Right kidney (tissue), 1 donor: ENCODE measurements at regions not wholly inside any gene's neighbourhood (a gene's known extent, or its start where the extent isn't known, plus 50 kb on each side); places are given as distances from the start of the nearest gene placed in this dataset.

Experiments
- DNase-seq: peaks from one replicate; pipeline ENCODE4 v3.0.0-alpha.2; 2016

DNA sequence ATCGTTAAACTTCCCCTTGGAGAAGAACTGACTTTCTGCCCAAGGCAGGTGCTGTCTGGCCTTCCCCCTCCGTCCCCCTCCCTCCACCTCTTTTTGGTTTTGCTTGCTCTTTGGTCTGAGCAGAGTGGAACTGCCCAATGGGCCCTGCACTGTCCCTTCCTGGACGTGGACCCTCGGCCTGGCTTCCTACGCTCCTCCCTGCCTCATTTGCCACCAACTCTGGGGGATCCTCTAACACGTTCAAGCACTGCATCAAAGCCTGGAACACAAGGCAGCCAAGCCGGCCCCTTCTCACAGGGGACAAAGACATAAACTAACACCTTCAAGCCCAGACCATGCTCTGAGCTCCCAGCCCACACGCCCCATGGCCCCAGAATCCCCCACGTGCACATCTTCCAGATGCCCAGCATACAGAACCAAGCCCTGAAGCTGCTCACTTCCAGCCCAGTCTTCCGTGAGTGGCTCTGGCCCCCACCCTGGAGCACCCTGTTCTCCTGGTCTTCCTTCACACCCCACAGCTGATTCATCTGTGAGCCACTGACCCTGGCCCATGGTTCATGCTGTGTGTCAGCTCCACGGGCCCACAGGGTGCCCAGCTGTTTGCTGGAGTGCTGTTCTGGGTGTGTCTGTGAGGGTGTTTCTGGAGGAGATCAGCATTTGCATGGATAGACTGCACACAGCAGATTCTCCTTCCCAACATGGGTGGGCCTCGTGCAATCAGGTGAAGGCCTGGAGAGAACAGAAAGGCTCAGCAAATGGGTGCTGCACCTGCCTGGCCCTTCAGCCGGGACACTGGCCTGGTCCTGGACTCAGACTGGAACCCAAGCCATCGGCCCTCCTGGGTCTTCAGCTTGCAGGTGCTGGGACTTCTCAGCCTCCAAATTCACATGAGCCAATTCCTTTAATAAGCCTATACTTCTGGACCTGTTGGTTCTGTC is 247.1 kb upstream of the SALL3 start:
- DNase-seq, result no peak

DNA sequence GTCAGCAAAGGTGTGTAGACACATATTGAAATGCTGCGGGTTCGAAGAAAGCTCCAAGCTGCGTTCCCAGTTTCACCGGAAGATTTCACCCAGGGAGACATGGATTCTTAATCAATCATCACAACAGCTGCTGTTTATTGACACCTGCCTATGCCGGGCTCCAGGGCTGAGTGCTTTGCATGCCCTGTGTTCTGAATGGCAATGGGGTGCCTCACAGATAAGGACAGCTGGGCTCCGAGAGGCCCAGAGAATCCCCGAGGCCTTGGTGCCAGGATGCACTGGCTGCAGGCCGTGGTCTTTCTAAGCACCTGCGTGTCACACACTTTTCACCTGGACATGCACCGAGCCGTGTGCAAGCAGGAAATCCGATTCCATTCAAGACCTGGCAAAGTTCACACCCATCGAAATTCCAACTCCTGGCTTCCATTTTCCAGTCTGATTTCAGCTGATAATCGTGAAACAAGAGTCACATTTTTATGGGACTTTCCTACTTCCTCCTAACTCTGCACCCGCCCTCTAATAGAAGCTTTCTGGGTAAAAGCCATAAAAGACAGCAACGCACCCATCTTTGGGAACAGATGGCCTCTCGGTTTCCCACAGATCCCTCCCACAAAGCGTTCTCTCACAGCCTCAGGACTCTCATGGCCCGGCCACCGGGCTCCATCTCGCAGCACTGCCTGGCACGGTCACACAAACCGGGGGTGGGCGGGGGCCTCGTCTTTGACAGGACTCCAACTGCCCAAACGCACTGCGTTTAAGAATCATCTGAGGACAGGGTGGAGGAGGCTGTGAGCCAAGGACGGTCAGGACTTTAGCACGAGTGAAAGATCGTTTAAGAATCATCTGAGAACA is 245.6 kb upstream of the SALL3 start:
- DNase-seq, result no peak

GRCh38 chr18:78734614-78734945 is 245.0 kb upstream of the SALL3 start:
- DNase-seq, result no peak

DNA sequence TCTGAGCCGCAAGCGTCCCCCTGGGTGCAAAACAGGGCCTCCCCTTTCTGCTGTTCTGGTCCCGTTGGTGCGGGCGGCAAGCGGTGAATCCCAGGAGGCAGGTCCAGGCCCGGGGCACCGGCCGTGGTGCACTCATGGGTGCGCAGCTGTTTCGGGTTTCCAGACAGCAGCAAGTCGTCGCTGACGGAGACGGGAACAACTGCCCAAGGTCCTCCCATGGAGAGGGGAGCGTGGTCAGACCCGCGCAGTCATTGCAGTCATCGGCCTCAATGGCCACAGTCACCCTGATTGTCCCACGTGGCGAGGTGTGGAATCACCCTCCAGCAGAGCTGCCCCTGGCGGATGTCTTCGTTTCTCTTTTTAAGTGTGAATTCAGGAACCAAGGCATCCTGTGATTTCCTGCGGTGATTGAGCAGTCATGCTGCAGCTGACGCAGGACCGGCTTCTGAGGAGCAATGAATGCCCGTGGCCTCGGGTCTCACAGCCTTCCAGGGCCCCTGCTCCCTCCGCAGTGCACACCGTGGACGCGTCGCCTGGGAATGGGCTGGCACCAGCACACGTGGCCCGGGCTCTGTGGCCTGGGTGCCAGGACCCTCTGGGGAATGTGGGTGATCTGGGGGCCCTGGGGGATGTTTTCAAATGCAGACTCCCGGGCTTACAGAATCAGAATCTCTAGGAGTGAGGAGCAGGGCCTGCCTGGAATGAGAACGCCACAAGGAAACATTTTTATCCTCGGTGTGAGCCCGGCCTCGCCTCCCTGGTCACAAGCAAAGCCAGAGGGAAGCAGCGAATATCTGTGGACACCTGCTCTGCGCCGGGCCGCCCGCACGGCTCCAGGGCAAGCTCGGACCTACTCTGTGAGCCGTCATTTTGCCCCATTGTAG is 244.2 kb upstream of the SALL3 start:
- DNase-seq, result no peak

DNA sequence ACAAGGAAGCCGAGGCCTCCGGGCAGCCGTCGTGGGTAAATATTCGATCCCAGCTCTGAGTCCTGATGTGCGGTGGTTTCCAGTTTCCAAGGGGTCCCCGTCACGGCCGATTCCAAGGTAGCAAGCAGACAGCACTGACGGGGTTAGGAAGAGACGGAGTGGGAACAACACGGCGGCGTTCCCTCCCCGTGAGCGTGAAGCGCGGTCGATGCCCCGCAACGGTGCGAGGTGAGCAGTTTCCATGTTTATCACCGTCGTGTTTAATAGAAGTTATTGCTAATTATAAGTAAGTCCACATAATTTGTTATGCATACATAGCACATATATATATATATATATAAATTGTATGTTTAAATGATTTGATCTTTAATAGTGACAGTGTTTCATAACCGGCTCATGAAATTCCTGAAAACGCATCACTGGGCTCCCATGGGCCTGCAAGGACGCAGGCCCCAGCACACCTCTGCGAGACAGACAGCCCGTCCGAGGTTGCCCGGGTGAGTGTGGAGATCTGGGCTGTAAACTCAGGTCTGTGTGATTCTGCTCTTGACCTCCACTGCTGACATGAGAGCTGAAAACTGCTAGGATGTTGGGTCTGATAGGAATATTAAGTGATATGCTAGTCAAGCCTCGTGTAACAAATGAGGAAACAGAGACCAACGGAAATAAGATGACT is 243.5 kb upstream of the SALL3 start:
- no peak for DNase-seq

- no peak for DNase-seq
Observed at GRCh38 chr18:78737006-78737915, 242.4 kb upstream of the SALL3 start.

DNA sequence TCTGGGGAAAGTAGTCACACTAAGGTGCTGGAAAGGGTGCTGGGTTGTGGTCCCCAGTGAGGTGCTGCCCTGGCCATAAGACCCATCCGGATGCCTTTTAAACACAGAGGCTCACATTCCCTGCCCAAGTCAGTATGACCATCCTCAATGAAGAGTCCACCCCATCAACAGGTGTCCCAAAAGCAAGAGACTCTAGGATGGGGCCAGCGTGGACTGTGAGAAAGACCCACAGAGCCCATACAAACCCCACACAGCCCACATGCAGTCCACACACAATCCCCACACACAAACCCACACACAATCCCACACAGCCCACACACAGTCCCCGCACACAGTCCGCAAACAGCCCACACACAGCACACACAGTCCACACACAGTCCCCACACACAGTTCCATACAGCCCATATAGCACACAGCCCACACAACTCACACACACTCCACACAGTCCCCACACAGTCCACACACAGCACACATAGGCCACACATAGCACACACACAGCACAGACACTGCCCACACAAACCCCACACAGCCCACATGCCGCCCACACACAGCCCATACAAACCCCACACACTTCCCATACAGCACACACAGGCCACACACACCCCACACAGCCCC is 241.4 kb upstream of the SALL3 start:
- DNase-seq, result no peak

DNA sequence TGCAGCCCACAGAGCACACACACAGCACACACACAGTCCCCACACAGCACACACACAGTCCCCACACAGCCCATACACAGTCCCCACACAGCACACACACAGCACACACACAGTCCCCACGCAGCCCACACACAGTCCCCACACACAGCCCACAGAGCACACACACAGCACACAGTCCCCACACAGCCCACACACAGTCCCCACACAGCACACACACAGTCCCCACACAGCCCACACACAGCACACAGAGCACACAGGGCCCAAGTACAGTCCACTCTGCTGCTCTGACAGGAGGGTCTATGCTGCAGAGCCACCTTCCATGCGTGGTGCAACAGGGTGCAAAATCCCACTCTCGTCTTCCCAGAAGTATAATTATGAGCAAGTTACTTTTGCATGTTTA is 240.5 kb upstream of the SALL3 start:
- no peak for DNase-seq

DNA sequence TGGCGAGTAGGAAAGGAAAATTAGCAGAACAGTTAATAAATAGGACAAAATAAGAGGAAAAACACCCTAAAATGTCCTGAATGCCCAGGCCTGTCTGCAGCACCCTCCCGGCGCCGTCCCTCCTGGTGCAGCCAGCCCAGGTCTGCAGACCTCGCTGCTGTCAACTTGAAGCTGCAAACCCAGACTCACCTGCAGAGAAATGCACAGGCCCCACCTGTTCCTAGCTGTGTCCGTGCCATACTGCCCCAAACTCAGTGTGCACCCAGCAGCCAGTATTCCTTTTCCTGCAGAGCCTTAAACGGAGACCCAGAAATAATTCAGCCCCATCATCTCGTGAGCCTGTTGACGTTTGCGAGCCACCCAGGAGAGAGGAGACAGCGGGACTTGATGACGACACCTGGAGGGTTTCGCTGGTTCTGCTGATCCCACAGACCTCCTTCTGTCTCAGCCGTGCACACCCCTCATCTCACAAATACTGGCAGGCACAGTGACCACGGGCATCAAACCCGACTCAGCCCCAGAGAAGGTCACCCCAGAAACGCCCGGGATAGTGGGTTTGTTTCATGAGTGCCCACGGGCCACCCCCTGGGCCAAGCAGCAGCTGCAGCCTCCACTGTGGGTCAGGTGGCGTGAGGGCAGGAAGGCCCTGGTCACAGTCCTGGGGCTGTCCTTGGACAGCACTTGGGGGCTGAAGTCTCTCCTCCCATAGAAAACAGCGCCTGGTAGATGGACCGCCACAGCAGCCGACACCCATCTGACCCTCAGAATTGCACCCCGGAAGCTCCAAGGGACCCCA is 239.5 kb upstream of the SALL3 start:
- DNase-seq, result no peak

DNA sequence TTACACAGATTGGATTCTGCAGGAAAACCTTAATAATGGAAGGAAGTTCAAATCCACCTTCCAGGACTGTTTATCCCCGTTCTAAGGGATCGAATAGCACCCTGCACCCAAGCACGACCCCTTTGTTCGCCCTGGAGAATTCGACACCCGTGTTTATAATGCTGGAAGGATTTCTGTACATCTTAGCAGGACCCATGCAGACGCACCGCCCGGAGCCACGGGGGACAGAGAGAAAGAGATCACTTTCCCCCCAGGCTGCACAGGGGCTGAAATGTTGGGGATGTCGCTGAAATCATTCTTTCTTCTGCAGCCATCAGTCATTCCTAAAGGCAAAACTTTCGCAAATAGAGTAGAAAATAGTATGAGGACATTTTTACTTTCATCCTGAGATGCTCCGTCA is 238.7 kb upstream of the SALL3 start:
- DNase-seq, result no peak

GRCh38 chr18:78741381-78742217 is 238.0 kb upstream of the SALL3 start:
- no peak for DNase-seq

DNA sequence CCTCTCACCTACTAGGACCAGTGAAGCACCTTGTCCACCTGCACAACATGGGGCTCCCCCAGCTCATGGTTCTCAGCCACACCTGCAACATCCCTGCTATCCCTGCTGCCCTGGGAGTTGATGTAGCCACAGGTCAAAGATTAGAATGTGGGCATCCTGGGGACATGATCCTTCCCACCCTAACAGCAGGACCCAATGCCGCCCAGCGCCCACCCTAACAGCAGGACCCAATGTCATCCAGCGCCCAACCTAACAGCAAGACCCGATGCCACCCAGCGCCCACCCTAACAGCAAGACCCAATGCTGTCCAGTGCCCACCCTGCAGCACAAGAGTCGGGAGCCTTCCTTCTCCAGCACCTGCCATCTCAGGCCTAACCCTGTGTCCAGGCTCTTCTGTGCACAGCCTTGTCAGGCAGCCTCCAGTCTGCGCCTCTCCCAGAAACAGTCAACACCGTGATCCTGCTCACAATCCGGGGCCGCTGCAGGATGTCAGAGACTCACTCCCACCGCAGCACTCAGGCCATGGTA is 237.3 kb upstream of the SALL3 start:
- DNase-seq, result no peak

DNA sequence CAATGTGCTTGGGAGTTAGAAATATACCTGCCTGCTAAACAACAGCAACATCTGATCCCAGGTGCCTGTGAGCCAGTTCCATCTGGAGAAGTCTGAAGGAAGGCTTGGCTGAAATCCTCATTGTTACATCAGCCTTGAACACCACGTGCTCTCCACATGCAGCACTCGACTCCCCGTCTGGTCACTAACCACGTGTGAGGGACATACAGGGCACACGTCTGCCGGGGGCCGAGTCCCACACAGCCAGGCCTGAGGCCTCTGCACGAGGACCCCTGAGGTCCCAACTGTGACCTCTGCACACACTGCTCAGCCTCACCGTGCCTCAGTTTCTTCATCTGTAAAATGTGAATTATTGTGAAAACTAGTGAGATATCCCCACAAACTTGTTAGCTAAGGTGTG is 236.5 kb upstream of the SALL3 start:
- no peak for DNase-seq

DNA sequence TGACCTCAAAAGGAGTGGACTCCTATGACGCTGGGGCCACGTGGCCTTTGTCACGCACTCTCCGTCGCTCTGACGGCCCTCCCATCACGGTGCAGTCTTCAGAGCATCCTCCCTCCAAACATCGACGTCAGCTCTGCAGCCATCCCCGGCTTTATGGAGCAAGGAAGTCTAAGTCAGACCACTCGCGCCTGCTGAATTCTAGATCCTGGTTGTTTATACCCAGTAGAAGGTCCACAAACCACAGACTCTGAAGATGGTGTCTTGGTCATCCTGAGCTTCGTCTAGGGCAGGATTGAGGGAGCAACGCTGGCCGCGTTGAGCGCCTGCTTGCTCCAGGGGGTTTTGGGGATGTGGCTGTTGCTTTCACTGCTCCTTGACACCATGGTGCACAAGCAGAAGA is 228.0 kb upstream of the SALL3 start:
- no peak for DNase-seq

DNA sequence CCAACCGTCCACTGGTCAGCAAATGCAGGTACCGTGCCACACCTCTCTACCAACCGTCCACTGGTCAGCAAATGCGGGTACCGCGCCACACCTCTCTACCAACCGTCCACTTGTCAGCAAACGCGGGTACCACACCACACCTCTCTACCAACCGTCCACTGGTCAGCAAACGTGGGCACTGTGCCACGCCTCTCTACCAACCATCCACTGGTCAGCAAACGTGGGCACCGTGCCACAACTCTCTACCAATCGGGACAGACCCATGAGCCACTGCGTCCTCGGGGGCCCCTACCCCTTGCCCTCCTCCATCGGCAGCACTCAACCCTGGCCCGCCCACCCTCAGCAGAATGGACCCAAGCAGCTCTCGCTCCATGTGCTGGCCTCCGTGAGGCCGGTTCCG is 226.4 kb upstream of the SALL3 start:
- no peak for DNase-seq

GRCh38 chr18:78754311-78755043 is 225.1 kb upstream of the SALL3 start:
- no peak for DNase-seq

DNA sequence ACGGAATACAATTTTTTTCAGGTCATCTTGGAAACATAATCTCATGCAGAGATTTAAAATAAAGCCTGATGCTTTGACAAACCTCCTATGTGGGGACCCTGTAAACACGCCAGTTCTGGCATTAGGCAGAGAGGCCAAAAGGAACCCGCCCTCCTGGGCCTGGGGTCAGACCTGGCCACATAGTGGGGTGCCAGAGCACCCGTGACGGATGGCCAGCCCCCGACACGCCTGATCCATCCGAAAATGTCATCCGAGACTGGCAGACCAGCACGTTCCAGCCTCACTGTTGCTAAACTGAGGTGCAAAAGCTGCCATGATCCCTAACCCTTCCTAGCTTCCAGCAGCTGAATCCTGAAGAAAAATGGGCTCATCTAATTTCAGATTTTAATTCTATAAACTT is 222.6 kb upstream of the SALL3 start:
- DNase-seq, result no peak

GRCh38 chr18:78758496-78758895 is 221.1 kb upstream of the SALL3 start:
- DNase-seq, result no peak
